Myocyte (in vitro differentiated cells): ENCODE measurements at regions not wholly inside any gene's neighbourhood (a gene's known extent, or its start where the extent isn't known, plus 50 kb on each side); places are given as distances from the start of the nearest gene placed in this dataset.

ENCODE experiments used
- DNase-seq: peaks from one replicate; pipeline ENCODE4 v3.0.0-alpha.2; 2012; ENCODE audit warnings: low read depth

- DNase-seq, result no peak
These were observed 290.4 kb downstream of the AACS start for GRCh38 chr12:125355614-125356013.

DNA sequence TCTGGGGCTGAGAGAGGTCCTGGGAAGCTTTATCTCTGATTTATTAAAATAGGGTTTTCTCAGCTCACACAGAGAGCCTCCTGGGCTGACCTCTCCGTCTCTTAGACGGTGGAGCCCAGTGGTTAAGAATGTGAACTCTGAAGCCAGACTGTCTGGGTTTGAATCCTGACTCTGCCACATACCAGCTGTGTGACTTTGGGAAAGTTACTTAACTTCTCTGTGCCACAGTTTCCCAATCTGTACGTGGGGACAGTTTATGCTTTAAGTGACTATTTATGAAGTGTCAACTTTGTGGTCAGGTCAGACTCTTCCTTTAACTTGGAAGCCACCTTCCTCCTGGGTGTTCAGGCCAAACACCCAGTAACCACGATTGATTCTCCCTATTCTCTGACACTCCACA lies 290.9 kb downstream of the AACS start:
- no peak for DNase-seq

DNA sequence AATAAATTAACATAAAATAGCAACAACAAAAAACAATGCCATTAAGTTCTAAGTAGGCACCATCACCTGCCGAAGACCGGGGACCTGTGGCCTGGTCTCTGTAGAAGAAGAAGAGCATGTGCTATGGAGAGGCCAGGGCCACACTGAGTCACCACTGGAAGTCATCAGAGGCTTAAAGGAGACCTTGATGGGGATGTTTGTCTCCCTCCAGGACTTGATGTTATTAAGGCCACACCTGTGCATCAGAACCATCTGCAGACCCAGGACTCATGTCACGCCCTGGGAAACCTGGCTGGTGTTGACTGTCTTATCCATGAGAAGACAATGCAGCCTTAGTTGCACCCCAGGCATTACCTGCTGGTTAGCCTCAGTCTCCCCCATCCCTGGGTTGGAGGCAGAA lies 292.3 kb downstream of the AACS start:
- DNase-seq, result no peak

DNA sequence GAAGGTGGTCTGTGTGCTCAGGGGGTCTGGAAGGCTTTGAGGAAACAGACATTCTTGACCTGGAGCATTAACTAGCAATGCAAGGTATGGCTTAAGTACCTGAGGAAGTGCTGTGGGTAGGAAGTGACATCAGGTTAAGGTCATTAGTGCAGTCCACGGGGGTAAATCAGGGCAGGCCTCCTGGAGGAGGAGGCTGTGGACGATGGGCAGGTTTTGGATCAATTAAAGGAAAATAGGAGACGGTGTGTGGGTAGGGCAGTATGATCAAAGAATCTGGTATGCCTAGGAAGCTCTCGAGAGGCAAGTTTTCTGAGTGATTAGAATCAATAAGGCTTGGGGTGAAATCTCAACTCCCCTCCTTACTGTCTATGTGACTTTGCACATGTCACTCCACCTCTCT lies 295.3 kb downstream of the AACS start:
- no peak for DNase-seq

DNA sequence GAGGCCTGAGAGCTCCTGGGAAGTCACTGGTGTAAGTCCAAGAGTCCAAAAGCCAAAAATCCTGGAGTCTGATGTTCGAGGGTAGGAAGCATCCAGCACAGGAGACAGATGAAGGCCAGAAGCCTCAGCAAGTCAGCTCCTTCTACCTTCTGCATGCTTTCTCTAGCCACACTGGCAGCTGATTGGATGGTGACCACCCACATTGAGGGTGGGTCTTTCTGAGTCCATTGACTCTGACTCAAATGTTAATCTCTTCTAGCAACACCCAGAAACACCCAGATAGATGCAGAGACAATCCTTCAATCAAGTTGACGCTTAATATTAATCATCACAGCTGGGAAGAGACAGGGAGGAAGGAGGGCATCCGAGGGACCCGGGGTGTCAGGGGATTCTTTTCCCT lies 305.8 kb downstream of the AACS start:
- DNase-seq, result no peak

- DNase-seq, result no peak
These were observed 306.9 kb downstream of the AACS start for GRCh38 chr12:125372085-125372484.

DNA sequence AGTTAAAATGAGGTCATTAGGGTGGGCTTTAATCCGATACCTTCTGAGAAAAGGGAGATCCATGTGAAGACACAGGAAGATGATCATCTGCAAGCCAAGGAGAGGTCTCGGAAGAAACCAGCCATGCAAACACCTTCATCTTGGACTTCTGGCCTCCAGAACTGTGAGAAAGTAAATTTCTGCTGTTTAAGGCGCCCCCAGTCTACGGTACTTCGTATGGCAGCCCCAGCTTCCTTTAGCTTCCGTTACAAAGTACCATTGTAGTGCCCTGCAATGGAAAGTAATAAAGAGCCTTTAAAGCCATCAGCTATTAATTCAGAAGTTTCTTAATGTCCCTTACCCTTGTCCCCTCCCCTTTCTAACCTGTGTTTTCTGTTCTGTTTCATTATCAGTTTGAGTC lies 308.1 kb downstream of the AACS start:
- no peak for DNase-seq

GRCh38 chr12:125376422-125376821 lies 311.2 kb downstream of the AACS start:
- no peak for DNase-seq

DNA sequence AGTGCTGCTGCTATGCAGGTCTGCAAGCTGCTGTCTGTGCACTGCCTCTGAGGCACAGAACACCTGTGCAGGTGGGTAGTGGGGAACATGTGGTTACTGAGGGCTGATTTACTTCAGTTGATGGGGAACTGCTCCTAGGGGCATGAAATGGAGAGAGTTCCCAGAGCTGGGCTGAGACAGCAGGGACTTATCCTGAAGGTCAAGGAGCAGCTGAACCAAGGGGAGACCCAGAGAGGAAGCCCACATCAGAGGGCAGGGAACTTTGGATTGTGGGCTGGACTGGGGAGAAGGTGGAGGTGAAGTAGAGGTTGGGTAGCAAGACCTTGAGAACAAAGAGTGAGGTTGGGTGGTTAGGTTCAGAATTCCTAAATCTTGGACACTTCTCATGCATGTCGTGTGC lies 311.9 kb downstream of the AACS start:
- DNase-seq, result no peak

DNA sequence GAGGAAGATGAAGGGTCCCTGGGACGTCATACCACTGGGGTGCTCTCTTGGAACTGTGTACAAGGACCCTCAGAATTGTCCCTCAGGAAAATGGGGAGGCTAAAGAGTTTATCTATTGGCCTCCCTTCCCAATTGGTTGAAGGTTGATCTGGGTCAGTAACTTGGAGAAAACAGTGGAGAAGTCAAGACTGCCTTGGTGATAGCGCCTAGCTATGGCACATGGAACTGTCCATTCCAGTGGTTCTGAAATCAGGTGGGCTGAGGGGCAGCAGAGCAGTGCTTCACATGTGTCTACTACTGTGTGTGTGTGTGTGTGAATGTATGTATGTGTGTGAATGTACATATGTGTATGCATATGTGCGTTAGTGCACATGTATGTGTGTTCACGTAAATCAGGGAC lies 316.1 kb downstream of the AACS start:
- DNase-seq, result no peak

DNA sequence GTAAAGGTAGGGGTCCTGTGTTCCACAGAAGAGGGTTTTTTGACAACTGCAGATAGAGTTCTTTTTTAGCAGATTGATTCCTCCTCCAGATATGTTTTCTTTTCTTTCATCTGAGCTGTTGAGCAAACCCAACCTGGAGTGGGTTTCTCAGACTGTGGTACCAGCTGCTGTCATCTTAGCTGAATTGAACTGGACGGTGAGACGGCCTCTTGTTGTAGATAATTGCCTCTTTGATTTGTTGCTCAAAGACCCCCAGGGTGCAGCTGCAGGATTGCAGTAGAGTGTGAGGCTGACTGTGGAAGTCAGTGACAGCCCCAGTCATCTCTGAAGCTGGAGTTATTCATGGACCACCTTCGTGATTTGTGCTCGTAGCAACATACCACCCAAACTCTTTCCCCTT lies 317.7 kb downstream of the AACS start:
- no peak for DNase-seq

DNA sequence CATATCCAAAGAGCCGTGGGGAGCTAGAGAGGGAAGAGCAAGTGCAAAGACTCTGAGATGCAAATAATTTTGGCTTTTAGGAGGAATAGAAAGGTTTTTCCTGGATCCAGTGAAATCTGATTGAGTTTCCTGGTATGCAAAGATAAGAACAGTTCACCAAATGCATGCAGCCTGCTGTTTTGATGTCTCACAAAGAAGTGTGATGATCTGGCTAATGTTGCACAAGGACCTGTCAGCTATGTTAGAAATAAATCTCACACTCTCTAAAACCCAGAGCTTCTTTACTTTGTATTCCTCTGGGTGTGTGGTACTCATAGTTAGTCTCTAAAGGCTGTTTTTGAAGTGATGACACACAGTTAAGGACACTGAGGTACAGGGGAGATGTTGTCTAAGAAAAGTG lies 321.4 kb downstream of the AACS start:
- DNase-seq, result no peak

DNA sequence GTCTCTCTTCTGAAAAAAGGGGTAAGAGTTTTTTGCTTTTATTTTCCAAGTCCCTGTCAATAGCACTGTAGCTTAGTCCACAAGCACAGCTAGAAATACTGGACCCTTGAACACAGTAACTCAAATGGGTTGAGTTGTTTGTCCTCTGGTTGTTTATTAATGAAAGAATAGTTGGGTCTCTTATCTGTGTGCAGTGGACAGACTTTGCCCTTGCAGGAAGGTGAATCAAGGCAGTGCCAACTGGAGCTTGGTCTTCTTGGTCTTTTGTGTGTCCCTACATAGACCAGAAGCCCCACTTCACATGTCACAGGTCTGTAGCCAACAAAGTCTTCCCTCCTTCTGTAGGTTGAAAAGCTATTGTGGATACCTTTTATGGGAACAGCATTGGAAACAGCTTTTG lies 322.0 kb downstream of the AACS start:
- DNase-seq, result no peak

DNA sequence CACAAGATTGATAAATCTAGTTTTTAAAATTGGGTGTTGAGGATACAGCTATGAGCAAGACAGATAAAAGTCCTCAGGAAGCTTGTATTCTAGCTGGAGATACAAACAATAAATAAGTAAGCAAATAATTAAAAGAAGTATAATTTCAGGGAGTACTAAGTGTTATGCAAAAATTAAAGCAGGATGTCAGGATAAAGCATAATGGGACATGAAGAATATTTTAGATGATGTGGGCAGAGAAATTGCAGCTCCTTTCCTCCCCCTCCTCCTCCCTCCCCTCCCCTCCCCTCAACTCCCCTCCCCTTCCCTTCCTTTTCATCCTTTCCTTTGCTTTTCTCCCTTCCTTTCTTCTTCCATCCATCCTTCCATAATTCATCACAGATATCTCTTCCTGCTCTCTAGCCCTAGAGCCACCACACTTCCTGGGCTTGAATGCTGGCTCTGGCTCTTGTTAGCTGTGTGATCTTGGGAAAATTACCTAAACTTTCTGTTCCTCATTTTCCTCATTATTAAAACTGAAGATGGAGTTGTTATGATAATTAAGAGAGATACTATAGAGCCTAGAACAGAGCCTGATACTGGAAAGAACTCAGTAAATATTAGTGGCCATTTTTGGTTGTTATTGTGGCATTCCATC lies 323.9 kb downstream of the AACS start:
- no peak for DNase-seq

- no peak for DNase-seq
These were observed 328.3 kb downstream of the AACS start for GRCh38 chr12:125393569-125393968.

GRCh38 chr12:125395583-125396215 lies 330.5 kb downstream of the AACS start:
- no peak for DNase-seq

GRCh38 chr12:125399489-125399888 lies 334.3 kb downstream of the AACS start:
- DNase-seq, result no peak

DNA sequence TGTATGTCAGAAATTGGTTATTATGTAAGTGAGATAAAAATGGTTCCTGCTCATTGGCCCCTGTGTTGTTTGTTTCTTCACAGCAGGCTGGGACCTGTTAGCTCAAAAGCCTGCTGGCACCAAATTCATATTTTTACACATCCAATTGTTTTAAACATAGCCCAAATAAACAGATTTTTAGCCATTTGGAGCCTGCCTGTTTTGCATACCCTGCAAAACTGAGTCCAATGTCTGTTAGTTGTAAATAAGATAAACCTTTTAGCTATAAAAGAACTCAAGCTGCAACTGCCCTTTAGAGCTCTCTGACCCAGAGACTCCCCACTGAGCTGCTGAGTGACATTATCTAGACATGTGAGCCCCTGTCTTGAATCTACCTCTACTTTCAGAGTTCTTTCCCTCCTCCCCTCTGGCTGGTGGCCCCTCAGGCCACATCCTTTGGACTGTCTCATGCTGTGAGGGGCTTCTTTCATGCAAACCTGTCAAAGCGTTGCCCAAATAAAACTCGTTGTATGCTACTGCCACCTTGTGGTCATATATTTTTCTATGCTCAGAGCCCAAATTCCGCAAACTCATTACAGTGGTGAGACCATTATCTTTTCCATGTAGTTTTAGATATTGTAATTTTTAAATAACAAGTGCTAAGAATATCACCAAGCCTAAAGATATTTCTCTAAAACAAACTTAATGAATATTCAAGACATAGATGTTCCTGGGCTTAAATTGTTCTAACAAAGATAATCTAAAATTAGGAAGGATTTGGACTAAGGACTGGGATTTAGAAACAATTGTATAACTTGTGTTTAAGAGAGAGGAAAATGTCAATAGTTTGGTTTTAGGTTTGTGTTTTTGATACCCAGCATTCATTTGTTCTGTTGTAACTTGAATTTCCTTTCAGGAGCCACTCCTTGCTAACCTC lies 337.9 kb downstream of the AACS start:
- DNase-seq, result peak; percentile 2

- no peak for DNase-seq
These were observed 338.6 kb downstream of the AACS start for GRCh38 chr12:125403843-125404242.

DNA sequence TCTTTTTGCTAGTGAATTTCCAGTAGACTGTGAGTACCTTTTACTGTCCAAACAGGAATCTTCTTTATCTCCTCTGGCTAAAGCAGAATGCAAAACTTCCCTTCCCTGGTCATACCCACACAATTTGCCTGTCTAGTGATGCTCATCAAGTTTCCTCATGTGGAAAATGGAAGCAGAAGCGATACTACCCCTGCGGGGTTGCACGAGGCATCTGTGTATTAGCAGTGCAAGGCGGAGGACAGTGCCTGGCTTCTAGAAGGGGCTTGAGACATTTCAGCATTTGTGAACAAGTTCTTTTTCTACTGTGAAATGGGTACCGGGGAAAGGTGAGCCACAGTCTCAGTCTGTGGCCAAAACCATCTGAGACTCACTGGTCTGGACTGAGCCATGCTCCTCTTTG lies 340.9 kb downstream of the AACS start:
- DNase-seq, result no peak

DNA sequence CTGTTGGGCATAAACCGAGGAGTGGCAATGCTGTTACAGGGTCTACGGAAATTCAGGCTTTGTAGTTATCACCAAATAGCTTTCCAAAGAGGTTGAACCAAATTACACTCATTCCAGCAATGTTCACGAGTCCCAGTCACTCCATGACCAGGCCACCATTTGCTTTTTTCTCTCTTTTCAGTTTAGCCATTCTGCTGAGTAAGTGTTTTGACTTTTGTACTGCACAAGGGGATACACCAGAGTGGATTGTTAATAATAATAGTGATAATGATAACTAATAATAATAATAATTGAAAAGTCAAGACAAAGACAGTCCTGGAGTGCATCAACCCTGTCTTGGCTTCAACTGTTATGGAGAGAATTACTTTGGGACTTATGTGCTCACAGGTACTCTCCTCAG lies 343.5 kb downstream of the AACS start:
- DNase-seq, result no peak

DNA sequence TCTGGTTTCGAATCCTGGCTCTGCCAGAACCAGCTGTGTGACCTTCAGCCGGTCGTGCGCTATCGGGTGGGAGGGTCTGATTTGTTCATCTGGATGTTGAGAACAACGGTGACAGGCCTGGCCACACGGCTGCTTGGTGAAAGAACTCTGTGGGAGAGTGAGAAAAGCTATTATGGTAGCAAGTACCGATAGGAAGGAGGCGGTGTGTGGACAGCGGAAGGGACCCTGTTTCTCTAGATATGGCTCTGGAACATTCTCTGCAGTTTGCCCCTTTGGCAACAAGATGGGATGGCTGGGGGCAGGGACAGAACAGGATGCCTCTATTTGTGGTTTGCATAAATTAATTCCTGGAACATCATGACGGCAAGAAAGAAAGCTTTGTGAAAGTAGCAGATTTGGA lies 347.3 kb downstream of the AACS start:
- DNase-seq, result no peak

GRCh38 chr12:125417446-125417845 lies 352.2 kb downstream of the AACS start:
- DNase-seq, result no peak
